SIG-M5 treated with dmso at 0.1 percent for 504 hours (cell line): ENCODE measurements at regions not wholly inside any gene's neighbourhood (a gene's known extent, or its start where the extent isn't known, plus 50 kb on each side); places are given as distances from the start of the nearest gene placed in this dataset.
"Not testable (repeated sequence)": the region's sequence is repeated elsewhere in the genome, so short reads cannot be mapped to it uniquely, and the experiment has no call there.

Experiments used
- DNase-seq: peaks from one replicate; lab custom pipeline; 2025; ENCODE audit not compliant: unreplicated experiment; lab: John Stamatoyannopoulos, UW

DNA sequence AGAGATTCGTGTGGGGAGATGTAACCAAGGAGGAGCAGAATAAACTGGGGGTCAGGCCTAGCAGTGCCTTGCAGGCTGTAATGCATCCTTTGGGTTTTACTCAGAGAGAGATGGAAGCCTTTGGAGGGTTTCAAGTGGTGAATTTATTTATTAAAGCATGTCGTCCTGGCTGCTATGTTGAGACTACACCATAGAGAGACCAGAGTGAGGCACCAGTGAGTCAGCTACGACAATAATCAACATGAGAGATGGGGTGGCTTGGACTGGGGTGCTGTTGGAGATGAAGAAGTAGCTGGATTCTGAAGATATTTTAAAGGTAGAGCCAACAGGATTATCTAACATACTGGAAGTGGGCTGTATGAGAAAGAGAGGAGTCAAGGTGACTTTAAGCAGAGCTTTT lies 335.3 kb upstream of the ARHGEF26 start:
- DNase-seq: no peak

DNA sequence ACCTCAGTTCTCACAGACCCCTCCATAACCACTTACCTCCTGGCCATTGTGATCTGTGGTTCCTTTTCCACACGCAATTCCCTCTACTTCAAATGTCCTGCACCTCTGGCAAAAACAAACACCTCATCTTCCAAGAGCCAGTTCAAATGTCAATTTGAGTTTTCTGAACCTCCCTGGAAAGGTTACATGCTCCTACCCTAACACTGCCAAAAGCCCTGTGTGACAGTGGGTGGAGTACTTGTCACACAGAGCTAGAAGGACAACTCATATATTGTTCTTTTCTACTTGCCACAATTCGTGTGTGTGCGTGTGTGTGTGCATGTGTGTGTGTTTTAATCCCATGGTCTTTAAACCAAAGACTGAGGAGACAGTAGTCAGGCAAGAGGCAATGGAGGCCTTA lies 331.8 kb upstream of the ARHGEF26 start:
- DNase-seq: no peak

DNA sequence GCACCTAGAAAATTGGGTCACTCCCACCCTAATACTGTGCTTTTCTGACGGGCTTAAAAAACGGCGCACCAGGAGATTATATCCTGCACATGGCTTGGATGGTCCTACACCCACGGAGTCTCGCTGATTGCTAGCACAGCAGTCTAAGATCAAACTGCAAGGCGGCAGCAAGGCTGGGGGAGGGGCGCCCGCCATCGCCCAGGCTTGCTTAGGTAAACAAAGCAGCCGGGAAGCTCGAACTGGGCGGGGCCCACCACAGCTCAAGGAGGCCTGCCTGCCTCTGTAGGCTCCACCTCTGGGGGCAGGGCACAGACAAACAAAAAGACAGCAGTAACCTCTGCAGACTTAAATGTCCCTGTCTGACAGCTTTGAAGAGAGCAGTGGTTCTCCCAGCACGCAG lies 324.1 kb upstream of the ARHGEF26 start:
- DNase-seq: not testable (repeated sequence)

DNA sequence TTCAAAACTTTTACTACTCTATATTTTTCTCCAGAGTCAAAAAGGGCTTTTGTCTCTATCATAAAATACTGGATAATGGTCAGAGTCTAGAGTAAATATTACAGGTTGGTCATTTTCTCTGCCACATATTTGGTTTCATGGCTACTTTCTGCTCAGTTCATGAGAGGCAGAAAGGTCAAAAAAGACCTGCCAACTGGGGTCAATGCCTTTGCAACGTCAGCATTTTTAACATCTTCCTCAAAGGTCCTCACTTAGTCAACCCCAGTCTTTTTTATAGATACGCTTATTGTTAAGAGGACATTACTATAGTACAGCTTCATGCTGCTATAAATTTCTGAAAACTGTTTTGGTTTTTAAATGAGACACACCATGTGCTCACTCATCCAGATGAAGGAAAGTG lies 312.1 kb upstream of the ARHGEF26 start:
- no peak for DNase-seq

DNA sequence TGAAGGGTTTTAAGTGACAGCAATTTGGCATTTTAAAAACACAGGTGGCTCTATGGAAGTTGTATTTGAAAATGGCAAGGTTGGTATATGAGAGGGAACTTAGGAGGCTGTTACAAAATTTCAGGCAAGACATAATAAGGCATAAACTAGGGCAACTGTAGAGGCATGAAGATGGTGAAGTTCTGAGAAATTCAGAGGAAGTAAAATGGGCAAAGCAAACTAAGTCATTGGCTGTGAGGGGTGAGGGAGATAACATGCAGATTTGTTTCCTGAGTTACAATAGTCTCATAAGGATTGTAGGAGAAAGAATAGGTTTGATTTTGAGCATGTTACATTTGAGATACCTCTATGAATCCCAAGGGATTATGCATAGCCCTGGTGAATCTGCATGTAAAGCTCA lies 302.9 kb upstream of the ARHGEF26 start:
- no peak for DNase-seq

DNA sequence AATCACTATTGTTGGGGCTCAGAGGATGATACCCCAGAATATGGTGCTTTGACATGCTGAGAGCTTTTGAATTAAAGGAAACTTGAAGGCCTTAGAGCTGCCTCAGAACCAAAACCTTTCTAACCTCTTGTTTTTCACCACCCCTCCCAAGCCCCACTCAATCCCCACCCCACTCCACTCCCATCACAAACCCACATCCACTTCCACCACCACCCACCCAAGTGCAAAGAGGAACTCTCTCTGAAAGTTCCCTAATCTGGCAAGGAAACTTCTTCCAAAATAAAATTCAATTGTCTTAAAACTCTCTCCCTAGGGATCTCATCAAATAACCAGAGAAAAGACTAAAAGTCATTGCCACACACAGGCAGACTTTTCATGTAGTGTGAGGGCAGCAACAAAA lies 301.2 kb upstream of the ARHGEF26 start:
- DNase-seq: no peak

DNA sequence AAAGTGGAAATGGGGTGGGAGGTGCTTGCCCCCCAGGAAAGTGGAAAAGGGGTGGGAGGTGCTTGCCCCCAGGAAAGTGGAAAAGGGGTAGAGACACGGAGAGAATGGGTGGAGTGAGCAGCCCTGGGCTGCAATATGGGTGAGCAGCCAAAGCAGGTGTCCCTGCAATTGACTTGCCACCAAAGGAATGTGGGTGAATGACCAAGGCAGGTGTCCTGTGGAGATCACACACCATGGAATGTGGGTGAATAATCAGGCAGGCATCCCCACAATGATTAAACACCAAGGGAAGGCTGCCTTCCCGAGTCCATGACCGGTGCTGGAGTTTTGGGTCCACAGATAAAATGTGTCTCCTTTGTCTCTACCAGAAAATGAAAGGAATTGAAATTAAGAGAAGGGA lies 292.8 kb upstream of the ARHGEF26 start:
- DNase-seq: not testable (repeated sequence)

DNA sequence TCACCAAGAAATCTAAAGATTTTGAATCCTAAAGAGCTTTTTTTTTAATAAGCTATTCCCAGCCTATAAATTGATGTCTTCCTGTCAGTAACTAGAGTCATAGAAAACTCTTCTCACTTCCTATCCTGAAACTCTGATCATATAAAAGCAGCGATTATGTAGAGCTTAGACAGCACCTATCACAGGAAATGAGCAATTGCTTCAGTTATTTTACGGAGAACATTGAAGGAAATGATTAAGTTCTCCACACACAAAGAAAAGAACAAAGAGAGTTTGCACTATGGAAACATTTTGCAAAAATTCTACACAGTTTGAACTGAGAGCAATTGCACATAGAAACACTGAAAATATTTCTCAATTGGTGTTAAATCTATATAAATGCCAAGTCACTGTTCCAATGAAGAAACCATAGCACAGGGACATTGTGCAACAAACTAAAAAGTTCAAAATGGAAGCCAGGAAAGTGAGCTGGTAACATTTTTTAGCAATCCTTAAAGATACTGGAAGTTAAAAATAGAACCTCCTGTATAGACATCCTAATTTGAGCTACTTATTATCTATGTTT lies 291.5 kb upstream of the ARHGEF26 start:
- no peak for DNase-seq

DNA sequence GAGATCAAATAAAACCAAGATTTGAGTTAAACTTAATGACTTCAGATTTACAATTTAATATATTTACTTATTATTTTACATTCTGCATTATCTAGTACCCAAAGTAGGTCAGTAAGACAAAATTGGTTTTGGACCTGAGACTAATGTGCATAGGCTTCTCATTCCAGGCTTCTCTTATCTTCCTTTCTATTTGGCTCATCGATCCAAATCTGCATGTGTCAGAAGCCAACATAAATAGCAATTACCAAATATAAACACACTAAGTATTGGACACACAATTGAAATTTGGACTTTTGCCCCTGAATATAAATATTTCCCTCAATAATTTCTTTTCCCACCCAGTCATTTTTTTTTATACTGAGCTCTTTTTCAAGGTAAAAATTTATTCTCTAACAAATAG lies 290.6 kb upstream of the ARHGEF26 start:
- DNase-seq: no peak

DNA sequence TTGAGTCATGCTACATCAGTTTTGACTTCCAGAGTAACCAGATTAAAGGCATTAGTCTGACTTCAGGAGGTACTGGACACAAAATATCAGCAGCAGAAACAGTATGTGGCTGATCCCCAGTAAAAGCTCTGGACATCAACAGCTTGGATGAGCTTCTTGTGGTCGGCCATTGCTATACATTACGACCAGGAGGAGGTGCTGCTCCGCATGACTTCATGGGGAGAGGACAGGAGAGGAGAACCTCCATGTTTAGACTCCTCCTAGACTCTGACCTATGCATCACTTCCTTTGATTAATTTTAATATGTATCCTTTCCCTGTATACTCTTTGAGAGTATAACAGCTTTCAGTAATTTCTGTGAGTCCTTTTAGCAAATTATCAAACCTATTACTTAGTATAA lies 285.6 kb upstream of the ARHGEF26 start:
- DNase-seq: no peak

DNA sequence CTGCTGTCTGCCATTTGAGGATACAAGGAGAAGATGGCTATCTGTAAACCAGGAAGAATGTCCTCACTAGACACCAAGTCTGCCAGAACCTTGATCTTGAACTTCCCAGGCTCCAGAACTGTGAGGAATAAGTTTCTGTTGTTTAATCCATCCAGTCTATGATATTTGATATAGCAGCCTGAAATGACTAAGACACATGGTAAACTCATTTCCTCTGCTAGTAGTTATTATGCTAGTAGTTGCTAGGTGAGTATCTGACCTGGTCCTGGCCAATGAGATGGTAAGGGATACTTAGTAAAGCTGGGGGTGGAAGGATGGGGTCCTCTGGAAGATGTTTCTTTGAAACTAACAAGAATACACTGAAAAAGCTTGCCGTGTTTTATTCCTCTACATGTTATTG lies 280.7 kb upstream of the ARHGEF26 start:
- DNase-seq: no peak

DNA sequence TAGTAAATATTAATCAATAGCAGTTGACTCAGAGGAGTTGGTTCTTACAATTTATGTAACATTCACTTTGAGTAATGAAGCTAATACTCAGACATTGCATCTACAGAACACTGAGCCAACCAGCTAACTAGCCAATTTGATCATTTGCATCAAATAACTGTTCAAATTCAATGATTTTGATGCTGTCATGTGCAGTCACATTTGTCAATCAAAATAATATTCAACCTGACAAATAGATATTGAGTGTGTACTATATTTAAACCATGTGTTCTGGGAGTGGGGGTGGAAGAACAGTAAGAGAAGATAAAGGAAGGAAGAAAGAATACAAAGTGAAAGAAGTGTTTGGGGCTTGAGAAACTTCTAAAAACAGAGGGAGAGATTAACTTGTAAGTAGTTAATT lies 277.2 kb upstream of the ARHGEF26 start:
- no peak for DNase-seq

DNA sequence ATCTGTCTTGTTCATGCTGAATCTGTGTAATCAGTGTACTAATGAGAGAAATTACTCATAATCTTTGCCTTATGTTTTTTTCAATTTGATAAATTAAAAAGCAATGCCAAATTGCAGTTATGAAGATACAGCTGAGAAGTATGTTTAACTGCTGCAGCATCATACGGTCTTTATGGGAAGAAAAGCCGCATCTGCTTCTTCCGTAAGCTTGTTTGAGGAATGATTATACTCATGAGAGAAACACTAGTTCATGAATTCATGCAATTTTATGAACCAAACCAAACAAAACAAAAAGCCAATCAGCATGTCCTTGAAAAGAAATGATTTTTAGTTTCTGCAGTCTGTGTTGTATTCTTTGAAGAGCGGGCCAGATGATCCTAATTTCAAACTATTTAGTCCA lies 275.9 kb upstream of the ARHGEF26 start:
- DNase-seq: no peak

DNA sequence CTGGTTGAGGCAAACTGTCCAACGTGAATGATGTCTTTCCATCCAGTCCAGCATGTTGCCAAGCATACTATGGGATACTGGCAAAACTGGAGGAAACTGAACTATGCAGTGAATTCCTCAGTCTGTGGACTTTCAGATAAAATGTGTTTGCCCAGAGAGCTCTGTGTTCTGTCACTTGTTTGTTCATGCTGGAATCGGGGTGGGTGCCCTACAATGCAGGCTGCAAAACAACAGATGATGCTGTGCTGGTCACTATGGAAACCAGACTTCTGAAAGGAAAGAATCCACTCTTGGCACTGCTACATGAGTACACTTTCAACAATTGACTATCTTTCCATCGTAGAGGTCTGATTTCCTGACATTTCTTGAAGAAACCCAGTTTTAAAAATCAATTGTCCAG lies 272.5 kb upstream of the ARHGEF26 start:
- no peak for DNase-seq

DNA sequence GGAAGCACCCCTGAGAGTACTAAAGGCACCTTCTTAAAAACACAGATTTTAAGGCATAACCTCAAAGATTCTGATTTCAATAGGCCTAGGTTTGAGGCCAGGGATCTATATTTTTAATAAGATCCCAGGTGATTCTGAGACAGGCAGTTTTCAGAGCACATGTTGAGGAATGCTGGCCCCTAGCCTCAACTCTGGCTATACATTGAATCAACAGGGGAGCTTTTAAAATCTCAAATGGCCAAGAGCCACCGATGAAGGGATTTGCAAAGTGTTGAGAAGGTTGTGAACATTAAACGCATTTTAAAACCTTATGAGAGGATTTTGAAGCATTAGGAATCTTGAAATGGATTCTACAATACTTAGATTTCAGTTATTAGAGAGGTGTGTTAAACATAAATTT lies 268.8 kb upstream of the ARHGEF26 start:
- DNase-seq: no peak

DNA sequence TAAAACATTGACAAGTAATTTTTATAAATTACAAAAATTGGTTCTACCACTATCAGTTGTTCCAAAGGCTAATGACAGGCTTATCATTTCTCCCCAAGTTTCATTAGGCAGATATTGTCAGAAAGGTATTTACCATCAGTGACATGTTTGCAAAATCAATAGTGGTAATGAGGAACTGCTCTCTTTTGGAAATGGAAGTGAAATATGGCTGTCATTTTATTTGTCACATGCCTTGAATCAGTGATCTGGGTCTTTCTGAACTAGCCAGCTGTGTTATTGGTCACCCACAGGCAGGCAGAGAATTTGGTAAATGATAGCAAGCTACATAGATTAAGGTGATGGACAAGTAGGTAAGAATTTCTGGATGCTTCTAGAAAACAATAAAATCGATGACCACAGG lies 268.0 kb upstream of the ARHGEF26 start:
- no peak for DNase-seq

DNA sequence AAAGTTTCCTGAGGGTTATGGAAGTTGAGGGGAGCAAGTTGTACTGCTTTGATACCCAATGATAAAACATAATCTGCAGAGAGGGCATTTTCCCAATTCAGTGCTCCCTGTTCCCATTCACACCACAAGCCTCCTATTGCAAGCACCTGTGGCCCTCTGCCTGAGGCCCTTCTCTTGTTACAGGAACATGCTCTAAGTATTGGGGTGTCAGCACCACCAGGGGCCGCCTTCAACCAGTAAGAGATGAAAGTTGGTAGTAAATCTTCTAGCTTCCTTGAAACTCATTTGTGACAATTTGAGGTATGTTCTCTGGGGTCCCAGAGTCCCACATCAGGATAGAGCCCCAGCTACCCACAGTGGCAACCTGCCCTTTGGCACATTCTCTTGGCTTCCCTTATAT lies 265.4 kb upstream of the ARHGEF26 start:
- no peak for DNase-seq

DNA sequence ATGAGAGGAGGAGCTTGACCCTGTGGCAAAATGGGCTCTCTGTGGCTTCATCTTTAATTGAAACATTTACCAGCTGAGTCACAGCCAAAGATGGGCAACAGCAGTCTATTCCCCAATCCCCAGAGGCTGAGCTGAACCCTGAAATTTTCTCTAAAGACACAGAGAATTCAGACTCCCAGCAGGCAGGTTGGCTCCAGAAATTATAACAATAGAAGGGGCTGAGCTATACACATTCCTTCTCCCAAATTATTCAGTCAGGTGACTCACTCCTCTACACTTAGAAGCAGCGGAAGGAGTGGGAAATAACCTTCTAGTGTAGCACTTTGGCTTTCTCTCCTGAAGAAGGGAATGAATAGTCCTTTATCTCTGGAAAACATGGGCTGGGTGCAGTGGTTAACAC lies 264.3 kb upstream of the ARHGEF26 start:
- DNase-seq: no peak

DNA sequence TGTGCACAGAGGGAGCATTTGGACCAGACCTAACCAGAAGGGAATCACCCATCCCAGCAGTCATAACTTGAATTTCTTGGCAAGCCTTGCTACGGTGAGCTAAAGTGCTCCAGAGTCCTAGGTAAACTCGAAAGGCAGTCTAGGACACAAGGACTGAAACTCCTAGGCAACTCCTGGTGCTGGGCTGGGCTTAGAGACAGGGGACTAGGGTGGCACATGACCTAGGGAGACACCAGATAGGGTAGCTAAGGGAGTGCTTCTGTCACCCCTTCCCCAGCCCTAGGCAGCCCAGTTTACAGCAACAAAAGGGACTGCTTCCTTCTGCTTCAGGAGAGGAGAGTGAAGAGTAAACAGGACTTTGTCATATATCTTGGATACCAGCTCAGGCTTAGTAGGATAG lies 256.4 kb upstream of the ARHGEF26 start:
- DNase-seq: no peak

DNA sequence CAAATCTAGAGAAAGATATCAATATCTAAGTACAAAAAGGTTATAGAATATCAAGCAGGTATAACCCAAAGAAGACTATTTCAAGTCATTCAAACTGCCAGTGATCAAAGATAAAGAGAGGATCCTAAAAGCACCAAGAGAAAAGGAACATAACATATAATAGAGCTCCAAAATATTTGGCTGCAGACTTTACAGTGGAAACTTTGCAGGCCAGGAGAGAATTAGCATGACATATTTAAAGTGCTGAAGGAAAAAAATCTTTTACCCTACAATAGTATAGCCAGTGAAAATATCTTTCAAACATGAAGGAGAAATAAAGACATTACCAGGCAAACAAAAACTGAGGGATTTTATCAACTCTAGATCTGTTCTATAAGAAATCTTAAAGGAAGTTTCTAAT lies 254.3 kb upstream of the ARHGEF26 start:
- no peak for DNase-seq

DNA sequence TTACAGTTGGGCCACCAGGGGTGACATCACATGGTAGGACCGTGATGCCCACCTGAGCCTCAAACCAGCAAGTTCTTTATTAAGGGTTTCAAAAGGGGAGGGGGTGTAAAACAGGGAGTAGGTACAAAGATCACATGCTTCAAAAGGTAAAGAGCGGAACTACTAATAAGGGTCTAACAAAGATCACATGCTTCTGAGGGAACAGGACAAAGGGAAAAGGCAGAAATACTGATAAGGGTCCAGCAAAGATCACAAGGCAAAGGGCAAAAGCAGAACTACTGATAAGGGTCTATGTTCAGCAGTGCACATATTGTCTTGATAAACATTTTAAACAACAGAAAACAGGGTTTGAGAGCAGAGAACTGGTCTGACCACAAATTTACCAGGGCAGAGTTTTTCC lies 246.8 kb upstream of the ARHGEF26 start:
- not testable (repeated sequence) for DNase-seq

DNA sequence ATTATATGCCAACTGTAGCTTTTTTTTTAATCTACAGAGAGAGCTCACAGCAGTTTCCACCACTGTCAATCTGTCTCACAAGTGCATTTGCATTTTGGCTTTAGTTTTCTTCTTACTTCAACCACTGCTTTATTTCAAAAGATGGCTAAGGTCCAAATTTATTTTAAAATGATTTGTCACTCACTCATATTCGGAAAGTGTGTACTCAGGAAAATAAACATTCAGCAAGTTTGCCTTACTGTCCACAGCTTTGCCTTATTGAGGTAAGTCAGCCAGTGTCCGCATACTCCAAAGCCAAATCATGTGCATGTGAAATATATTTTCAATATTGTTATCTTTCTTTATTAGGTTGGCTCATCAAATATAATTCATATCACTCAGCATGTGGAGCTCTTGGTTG lies 240.7 kb upstream of the ARHGEF26 start:
- no peak for DNase-seq

DNA sequence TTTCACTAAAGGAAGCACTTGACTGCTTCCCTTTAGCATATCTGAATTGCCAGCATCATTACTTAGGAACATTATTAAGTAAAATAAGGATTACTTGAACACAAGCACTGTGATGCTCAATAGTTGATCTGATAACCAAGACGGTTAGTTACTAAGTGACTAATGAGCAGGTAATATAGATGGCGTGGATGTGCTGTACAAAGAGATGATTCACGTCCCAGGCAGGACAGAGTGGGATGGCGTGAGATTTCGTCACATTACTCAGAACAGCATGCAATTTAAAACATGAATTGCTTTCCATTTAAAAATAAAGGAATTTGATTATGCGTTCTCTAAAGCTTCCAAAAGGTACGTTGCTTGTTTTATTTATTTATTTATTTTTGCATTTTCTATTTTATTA lies 240.0 kb upstream of the ARHGEF26 start:
- no peak for DNase-seq

DNA sequence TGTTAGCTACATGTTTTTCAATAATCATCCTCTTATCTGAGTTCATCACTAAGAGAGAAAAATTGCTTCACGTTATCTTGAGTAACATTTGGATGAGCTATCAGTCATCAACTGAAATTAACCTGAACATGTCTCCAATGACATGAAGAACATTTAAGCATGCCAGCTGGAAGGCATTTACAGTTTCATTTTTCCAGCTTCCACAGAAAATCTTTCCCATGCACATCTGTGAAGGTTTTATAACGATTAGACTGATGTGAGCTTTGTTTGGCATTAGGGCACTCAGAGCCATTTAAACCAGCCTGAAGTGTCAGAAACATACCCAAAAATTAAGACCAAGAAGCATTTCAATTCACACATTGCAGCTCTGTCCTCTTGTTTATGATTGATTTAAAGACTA lies 235.8 kb upstream of the ARHGEF26 start:
- DNase-seq: no peak
